ENCODE measurements at regions not wholly inside any gene's neighbourhood (a gene's known extent, or its start where the extent isn't known, plus 50 kb on each side); places are given as distances from the start of the nearest gene placed in this dataset.
"Not testable (repeated sequence)": the region's sequence is repeated elsewhere in the genome, so short reads cannot be mapped to it uniquely, and the experiment has no call there.

DNA sequence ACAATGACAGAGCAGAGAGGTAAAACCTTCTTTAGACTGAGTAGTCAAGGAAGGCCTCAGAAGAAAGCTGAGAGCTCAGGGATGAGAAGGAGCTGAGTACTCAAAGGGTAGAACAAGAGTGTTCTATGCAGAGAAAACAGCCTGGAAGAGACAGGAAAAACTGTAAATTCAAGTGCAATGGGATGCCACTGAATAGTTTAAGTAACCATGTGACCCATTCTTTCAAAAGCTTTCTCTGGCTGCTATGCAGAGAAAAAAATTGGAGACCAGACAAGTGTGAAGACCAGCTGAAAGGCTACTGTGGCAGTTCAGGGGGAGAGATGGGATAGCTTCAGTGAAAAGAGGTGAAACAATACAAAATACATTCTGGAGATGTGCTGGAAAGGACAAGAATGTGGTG, 61.3 kb upstream of the RNF38 start:
- Histone ChIP-seq H3K27ac (ENCODE audit: low read depth, low read length) (no peak overlapping the region), H3K36me3 (ENCODE audit: control insufficient read depth, insufficient read depth, low read length) (peaks cover 20% of the 10 kb centered on the region), H3K9ac (ENCODE audit: low read depth, low read length) (no peak overlapping the region), H3K27me3 (ENCODE audit: control insufficient read depth, insufficient read depth, low read length) (no peaks in the 10 kb centered on the region), H3K9me3 (ENCODE audit: control insufficient read depth, insufficient read depth, low read length) (no peaks in the 10 kb centered on the region), H3K4me3 (ENCODE audit: low read depth, low read length) (no peak overlapping the region), H3K4me1 (ENCODE audit: control insufficient read depth, insufficient read depth, low read length) (peaks cover 11% of the 10 kb centered on the region; the same call in 1 of the 2 replicates)

DNA sequence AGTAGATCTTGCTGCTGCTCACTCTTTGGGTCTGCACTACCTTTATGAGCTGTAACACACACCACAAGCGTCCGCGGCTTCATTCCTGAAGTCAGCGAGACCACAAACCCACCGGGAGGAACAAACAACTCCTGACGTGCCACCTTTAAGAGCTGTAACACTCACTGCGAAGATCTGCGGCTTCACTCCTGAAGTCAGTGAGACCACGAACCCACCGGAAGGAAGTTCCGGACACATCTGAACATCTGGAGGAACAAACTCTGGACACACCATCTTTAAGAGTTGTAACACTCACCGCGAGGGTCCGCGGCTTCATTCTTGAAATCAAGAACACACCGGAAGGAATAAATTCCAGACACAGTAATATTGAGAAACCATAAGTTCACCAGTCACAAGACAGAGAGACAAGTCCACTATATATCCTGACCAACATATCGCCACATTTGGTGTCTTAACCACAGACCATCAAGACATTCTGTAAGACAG, 58.4 kb upstream of the RNF38 start:
- not testable (repeated sequence) for H3K9ac ChIP-seq (ENCODE audit: low read depth, low read length); H3K27me3 ChIP-seq (ENCODE audit: control insufficient read depth, insufficient read depth, low read length); H3K4me3 ChIP-seq (ENCODE audit: low read depth, low read length); H3K9me3 ChIP-seq (ENCODE audit: control insufficient read depth, insufficient read depth, low read length); H3K27ac ChIP-seq (ENCODE audit: low read depth, low read length)
- Histone ChIP-seq H3K36me3 (ENCODE audit: control insufficient read depth, insufficient read depth, low read length) (peaks cover 19% of the 10 kb centered on the region), H3K4me1 (ENCODE audit: control insufficient read depth, insufficient read depth, low read length) (peaks cover 11% of the 10 kb centered on the region; the same call in 1 of the 2 replicates)

DNA sequence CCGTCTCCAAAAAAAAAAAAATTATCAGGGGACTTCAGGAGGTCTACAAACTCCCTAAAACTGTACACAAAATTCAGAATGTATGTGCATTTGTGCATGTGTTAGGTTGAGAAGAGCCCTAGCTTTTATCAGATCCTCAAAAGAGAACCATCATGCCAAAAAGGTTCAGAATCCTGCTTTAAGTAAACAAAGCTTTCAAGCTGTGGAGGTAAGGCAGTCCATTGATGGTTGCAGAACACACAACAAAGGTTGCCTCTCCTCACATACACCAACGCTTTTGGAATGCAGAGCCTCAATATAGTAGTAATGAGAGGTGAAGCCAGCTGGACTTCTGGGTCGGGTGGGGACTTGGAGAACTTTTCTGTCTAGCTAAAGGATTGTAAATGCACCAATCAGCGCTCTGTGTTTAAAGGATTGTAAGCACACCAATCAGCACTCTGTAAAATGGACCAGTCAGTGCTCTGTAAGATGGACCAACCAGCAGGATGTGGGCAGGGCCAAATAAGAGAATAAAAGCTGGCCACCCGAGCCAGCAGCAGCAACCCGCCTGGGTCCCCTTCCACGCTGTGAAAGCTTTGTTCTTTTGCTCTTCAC, 57.9 kb upstream of the RNF38 start:
- Histone ChIP-seq H3K36me3 (ENCODE audit: control insufficient read depth, insufficient read depth, low read length) (peaks cover 13% of the 10 kb centered on the region), H3K9me3 (ENCODE audit: control insufficient read depth, insufficient read depth, low read length) (no peaks in the 10 kb centered on the region), H3K4me1 (ENCODE audit: control insufficient read depth, insufficient read depth, low read length) (peaks cover 11% of the 10 kb centered on the region; the same call in 1 of the 2 replicates), H3K27me3 (ENCODE audit: control insufficient read depth, insufficient read depth, low read length) (no peaks in the 10 kb centered on the region), H3K9ac (ENCODE audit: low read depth, low read length) (no peak overlapping the region), H3K27ac (ENCODE audit: low read depth, low read length) (no peak overlapping the region), H3K4me3 (ENCODE audit: low read depth, low read length) (no peak overlapping the region)

DNA sequence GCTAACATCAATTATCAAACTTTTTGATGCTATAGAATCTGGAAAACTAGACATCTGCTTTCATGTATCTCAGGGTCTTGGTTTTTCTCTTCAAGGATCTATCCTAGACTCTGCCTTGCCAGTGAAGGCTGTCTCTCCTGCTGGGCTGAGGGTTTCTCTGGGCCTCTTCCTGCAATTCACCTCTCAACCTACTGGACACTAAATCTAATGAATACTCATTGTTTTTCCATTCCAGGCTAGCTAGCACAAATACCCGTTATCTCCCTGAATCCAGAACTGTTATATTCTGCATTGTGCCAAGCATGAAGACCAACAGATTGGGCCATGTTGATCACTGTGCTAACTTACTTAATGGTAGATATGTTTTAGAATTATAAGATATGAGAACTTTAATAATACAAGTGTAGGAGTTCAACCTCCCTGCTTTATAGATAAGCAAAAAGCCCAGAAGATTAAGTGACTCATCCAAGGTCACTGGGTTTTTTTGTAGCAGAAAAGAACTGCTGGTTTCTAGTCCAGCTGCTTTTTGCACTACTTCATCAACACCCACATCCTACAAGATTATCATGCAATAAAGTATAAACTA, 56.5 kb upstream of the RNF38 start:
- H3K36me3 ChIP-seq (ENCODE audit: control insufficient read depth, insufficient read depth, low read length) = peaks cover 9% of the 10 kb centered on the region
- H3K27ac ChIP-seq (ENCODE audit: low read depth, low read length) = no peak overlapping the region
- no peak overlapping the region for H3K9ac ChIP-seq (ENCODE audit: low read depth, low read length)
- H3K4me3 ChIP-seq (ENCODE audit: low read depth, low read length) = no peak overlapping the region
- H3K27me3 ChIP-seq (ENCODE audit: control insufficient read depth, insufficient read depth, low read length) = no peaks in the 10 kb centered on the region
- H3K9me3 ChIP-seq (ENCODE audit: control insufficient read depth, insufficient read depth, low read length) = no peaks in the 10 kb centered on the region
- 0 out of 2 replicates have a peak, but pooled peaks cover 1% of the 10 kb centered on the region for H3K4me1 ChIP-seq (ENCODE audit: control insufficient read depth, insufficient read depth, low read length)

DNA sequence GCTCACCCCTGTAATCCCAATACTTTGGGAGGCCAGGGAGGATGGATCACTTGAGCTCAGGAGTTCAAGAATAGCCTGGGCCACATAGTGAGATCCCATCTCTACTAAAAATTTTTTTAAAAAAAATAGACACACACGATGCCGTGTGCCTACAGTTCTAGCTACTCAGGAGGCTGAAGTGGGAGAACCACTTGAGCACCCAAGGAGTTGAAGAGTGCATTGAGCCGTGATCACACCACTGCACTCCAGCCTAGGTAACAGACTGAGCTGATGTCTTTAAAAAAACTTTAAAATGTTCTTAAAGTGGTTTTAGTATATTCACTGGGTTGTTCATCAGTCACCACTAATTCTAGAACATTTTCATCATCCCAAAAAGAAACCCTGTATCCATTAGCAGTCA, 51.9 kb upstream of the RNF38 start:
- Histone ChIP-seq H3K9me3 (ENCODE audit: control insufficient read depth, insufficient read depth, low read length) (no peaks in the 10 kb centered on the region), H3K36me3 (ENCODE audit: control insufficient read depth, insufficient read depth, low read length) (no peaks in the 10 kb centered on the region; the same call in 1 of the 2 replicates), H3K4me1 (ENCODE audit: control insufficient read depth, insufficient read depth, low read length) (peaks cover 5% of the 10 kb centered on the region), H3K9ac (ENCODE audit: low read depth, low read length) (no peak overlapping the region), H3K4me3 (ENCODE audit: low read depth, low read length) (no peak overlapping the region), H3K27me3 (ENCODE audit: control insufficient read depth, insufficient read depth, low read length) (no peaks in the 10 kb centered on the region), H3K27ac (ENCODE audit: low read depth, low read length) (no peak overlapping the region)

DNA sequence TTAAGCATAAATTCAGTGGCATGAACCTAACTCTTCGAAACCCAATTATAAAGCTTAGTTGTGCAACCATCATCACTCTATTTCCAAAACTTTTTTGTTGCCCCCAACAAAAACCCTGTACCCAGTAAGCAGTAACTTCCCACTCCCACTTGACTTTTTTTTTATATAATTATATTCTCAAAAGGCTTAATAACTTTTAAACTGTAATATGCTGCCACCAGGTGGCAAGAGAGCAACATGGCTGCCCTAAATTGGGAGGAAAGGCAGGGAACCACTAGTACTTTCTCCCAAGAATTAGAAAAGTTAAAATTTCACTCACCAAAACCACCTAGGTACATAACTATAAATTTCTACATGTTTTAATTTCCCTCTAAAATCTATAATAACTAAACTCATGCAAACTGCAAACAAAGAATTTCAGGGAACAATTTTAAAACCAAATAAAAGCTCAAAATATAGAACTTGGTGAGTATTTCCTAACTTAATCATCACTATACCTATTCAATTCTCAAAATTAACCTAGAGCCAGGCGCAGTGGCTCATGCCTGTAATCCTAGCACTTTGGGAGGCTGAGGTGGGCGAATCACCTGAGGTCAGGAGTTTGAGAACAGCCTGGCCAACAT, 50.2 kb upstream of the RNF38 start:
- no peaks in the 10 kb centered on the region for H3K9me3 ChIP-seq (ENCODE audit: control insufficient read depth, insufficient read depth, low read length)
- H3K27me3 ChIP-seq (ENCODE audit: control insufficient read depth, insufficient read depth, low read length) = no peaks in the 10 kb centered on the region
- no peak overlapping the region for H3K4me3 ChIP-seq (ENCODE audit: low read depth, low read length)
- no peaks in the 10 kb centered on the region for H3K36me3 ChIP-seq (ENCODE audit: control insufficient read depth, insufficient read depth, low read length)
- peaks cover 14% of the 10 kb centered on the region for H3K4me1 ChIP-seq (ENCODE audit: control insufficient read depth, insufficient read depth, low read length)
- H3K27ac ChIP-seq (ENCODE audit: low read depth, low read length) = no peak overlapping the region
- no peak overlapping the region for H3K9ac ChIP-seq (ENCODE audit: low read depth, low read length)

Data from HUES48 (cell line).